Spinal cord (tissue), 9 donors: ENCODE measurements at regions not wholly inside any gene's neighbourhood (a gene's known extent, or its start where the extent isn't known, plus 50 kb on each side); places are given as distances from the start of the nearest gene placed in this dataset.
A peak's percentile ranks its signal among the peaks of the same experiment; 100 is the strongest.
"Not testable (repeated sequence)": the region's sequence is repeated elsewhere in the genome, so short reads cannot be mapped to it uniquely, and the experiment has no call there.

Experiments used
- DNase-seq, 6 donors: peaks; one replicate each; pipeline versions ENCODE4 v3.0.0 to v3.0.0-alpha.2; 2013 to 2015; ENCODE audit warnings: low spot score in 6 of 6, low read depth in 4 of 6
- H3K27ac ChIP-seq: one replicate; pipeline ENCODE4 v1.5.1; 2013; ENCODE audit warnings: low read depth, low read length, control low read depth
- H3K27me3 ChIP-seq: one replicate; pipeline ENCODE4 v1.6.1; 2013; ENCODE audit warnings: low read length; ENCODE audit not compliant: control insufficient read depth, insufficient read depth
- H3K36me3 ChIP-seq: one replicate; pipeline ENCODE4 v1.6.1; 2013; ENCODE audit warnings: low read length; ENCODE audit not compliant: control insufficient read depth, insufficient read depth
- H3K4me1 ChIP-seq: one replicate; pipeline ENCODE4 v1.6.1; 2013; ENCODE audit warnings: low read length; ENCODE audit not compliant: control insufficient read depth, insufficient read depth
- H3K4me3 ChIP-seq: one replicate; pipeline ENCODE4 v1.5.1; 2013; ENCODE audit warnings: low read depth, low read length, control low read depth
- H3K9me3 ChIP-seq: one replicate; pipeline ENCODE4 v1.6.1; 2013; ENCODE audit warnings: low read length; ENCODE audit not compliant: control insufficient read depth, insufficient read depth
- WGBS: methylation state at CpG from one replicate; pipeline ENCODE4 v1.1.5; 2013; ENCODE audit warnings: missing lambda C conversion rate; ENCODE audit not compliant: insufficient coverage; 5-methylcytosine and 5-hydroxymethylcytosine counted together
- donor health status: healthy.

- peaks cover 59% of the 10 kb centered on the region for H3K27me3 ChIP-seq
Observed at GRCh38 chr1:228650141-228650540, 85.1 kb upstream of the RHOU start.

GRCh38 chr1:228650946-228651345 lies 84.3 kb upstream of the RHOU start:
- peaks cover 23% of the 10 kb centered on the region for H3K4me1 ChIP-seq
- 83% methylated on average over 1 of the region's 1 CpG for WGBS
- H3K4me3 ChIP-seq, result no peak overlapping the region
- no peak overlapping the region for H3K27ac ChIP-seq
- DNase-seq, result no peak
- peaks cover 61% of the 10 kb centered on the region for H3K27me3 ChIP-seq
- H3K36me3 ChIP-seq, result no peaks in the 10 kb centered on the region
- H3K9me3 ChIP-seq, result no peaks in the 10 kb centered on the region

More at GRCh38 chr1:228650141-228650540, 85.1 kb upstream of the RHOU start:
- no peaks in the 10 kb centered on the region for H3K9me3 ChIP-seq
- WGBS, result 15% methylated on average over 21 of the region's 23 CpGs
- H3K27ac ChIP-seq, result no peak overlapping the region
- no peaks in the 10 kb centered on the region for H3K36me3 ChIP-seq
- H3K4me3 ChIP-seq, result no peak overlapping the region
- H3K4me1 ChIP-seq, result peaks cover 23% of the 10 kb centered on the region
- no peak for DNase-seq

GRCh38 chr1:228652116-228652515 lies 83.2 kb upstream of the RHOU start:
- no peak for DNase-seq
- H3K27ac ChIP-seq, result no peak overlapping the region
- 100% methylated on average over 1 of the region's 1 CpG for WGBS
- peaks cover 54% of the 10 kb centered on the region for H3K27me3 ChIP-seq
- no peaks in the 10 kb centered on the region for H3K36me3 ChIP-seq
- no peak overlapping the region for H3K4me3 ChIP-seq
- peaks cover 16% of the 10 kb centered on the region for H3K4me1 ChIP-seq
- no peaks in the 10 kb centered on the region for H3K9me3 ChIP-seq

- not testable (repeated sequence) for H3K27ac ChIP-seq, DNase-seq, H3K9me3 ChIP-seq, H3K36me3 ChIP-seq, H3K4me1 ChIP-seq, H3K4me3 ChIP-seq
- H3K27me3 ChIP-seq, result peaks cover 45% of the 10 kb centered on the region
- WGBS, result 91% methylated on average over 7 of the region's 7 CpGs
Observed at GRCh38 chr1:228653057-228653456, 82.2 kb upstream of the RHOU start.

- Histone ChIP-seq H3K9me3 (no peaks in the 10 kb centered on the region), H3K27ac (no peak overlapping the region), H3K27me3 (peaks cover 38% of the 10 kb centered on the region), H3K36me3 (no peaks in the 10 kb centered on the region), H3K4me3 (no peak overlapping the region), H3K4me1 (peaks cover 1% of the 10 kb centered on the region)
- DNase-seq, result no peak
- 100% methylated on average over 1 of the region's 1 CpG for WGBS
Observed at GRCh38 chr1:228653748-228654147, 81.5 kb upstream of the RHOU start.

- 84% methylated on average over 2 of the region's 3 CpGs for WGBS
- peaks cover 17% of the 10 kb centered on the region for H3K27me3 ChIP-seq
Observed at GRCh38 chr1:228655796-228656394, 79.4 kb upstream of the RHOU start.

GRCh38 chr1:228662007-228662689 lies 73.1 kb upstream of the RHOU start:
- WGBS, result no CpG with 5 or more reads among the region's 5 CpGs
- H3K36me3 ChIP-seq, H3K4me3 ChIP-seq, H3K9me3 ChIP-seq, H3K4me1 ChIP-seq, H3K27me3 ChIP-seq, H3K27ac ChIP-seq, DNase-seq: not testable (repeated sequence)

More at GRCh38 chr1:228655796-228656394, 79.4 kb upstream of the RHOU start:
- Histone ChIP-seq H3K27ac (no peak overlapping the region), H3K4me3 (no peak overlapping the region), H3K4me1 (no peaks in the 10 kb centered on the region), H3K36me3 (no peaks in the 10 kb centered on the region), H3K9me3 (no peaks in the 10 kb centered on the region)
- DNase-seq, result no peak

- 80% methylated on average over 5 of the region's 14 CpGs for WGBS
- Histone ChIP-seq H3K27ac (no peak overlapping the region), H3K27me3 (no peaks in the 10 kb centered on the region), H3K4me1 (peaks cover 13% of the 10 kb centered on the region), H3K9me3 (no peaks in the 10 kb centered on the region), H3K4me3 (no peak overlapping the region), H3K36me3 (no peaks in the 10 kb centered on the region)
- DNase-seq, result peak; percentile 62 to 95 (median 72)
Observed at GRCh38 chr1:228664399-228664914, 70.8 kb upstream of the RHOU start.

- H3K27ac ChIP-seq, result no peak overlapping the region
- WGBS, result 79% methylated on average over 3 of the region's 6 CpGs
- no peaks in the 10 kb centered on the region for H3K36me3 ChIP-seq
- H3K4me1 ChIP-seq, result peaks cover 13% of the 10 kb centered on the region
- H3K4me3 ChIP-seq, result no peak overlapping the region
- no peaks in the 10 kb centered on the region for H3K27me3 ChIP-seq
- no peaks in the 10 kb centered on the region for H3K9me3 ChIP-seq
- no peak for DNase-seq
Observed at GRCh38 chr1:228666686-228667623, 68.3 kb upstream of the RHOU start.
